Loucy (cell line): ENCODE measurements at regions not wholly inside any gene's neighbourhood (a gene's known extent, or its start where the extent isn't known, plus 50 kb on each side); places are given as distances from the start of the nearest gene placed in this dataset.
"Not testable (repeated sequence)": the region's sequence is repeated elsewhere in the genome, so short reads cannot be mapped to it uniquely, and the experiment has no call there.

ENCODE experiments used
- H2AFZ ChIP-seq: fragments of 200-600 bp; sonication (generic); 2 replicates; pipeline ENCODE4 v1.6.0; 2016; ENCODE audit warnings: antibody characterized with exemption, mild to moderate bottlenecking, low read length, moderate library complexity
- H3F3A ChIP-seq: fragments of 200-600 bp; 2 replicates; pipeline ENCODE4 v1.6.0; 2016; ENCODE audit warnings: antibody characterized with exemption, low read depth, mild to moderate bottlenecking
- H3K27me3 ChIP-seq: fragments of 200-600 bp; sonication (generic); 2 replicates; pipeline ENCODE4 v1.6.1; 2014; ENCODE audit warnings: low read length, mild to moderate bottlenecking; ENCODE audit not compliant: insufficient read depth, poor library complexity, severe bottlenecking
- H3K36me3 ChIP-seq: fragments of 200-600 bp; sonication (generic); 2 replicates; pipeline ENCODE4 v1.6.1; 2016; ENCODE audit warnings: low read length; ENCODE audit not compliant: insufficient read depth
- H3K4me1 ChIP-seq: fragments of 200-600 bp; sonication (generic); 2 replicates; pipeline ENCODE4 v1.5.1; 2014; ENCODE audit warnings: low read length, mild to moderate bottlenecking; ENCODE audit not compliant: insufficient read depth, poor library complexity, severe bottlenecking
- H3K4me2 ChIP-seq: fragments of 200-600 bp; sonication (generic); 2 replicates; pipeline ENCODE4 v1.6.0; 2014; ENCODE audit warnings: antibody characterized with exemption, low read length, low read depth, mild to moderate bottlenecking; ENCODE audit not compliant: poor library complexity, severe bottlenecking
- H3K4me3 ChIP-seq: fragments of 200-600 bp; sonication (generic); 2 replicates; pipeline ENCODE4 v1.5.1; 2014; ENCODE audit warnings: low read length, mild to moderate bottlenecking, mixed read lengths; ENCODE audit not compliant: poor library complexity, severe bottlenecking
- H3K79me2 ChIP-seq: fragments of 200-600 bp; sonication (generic); 2 replicates; pipeline ENCODE4 v1.6.1; 2014; ENCODE audit warnings: low read length; ENCODE audit not compliant: insufficient read depth
- H3K9ac ChIP-seq: fragments of 200-600 bp; sonication (generic); 2 replicates; pipeline ENCODE4 v1.6.0; 2014; ENCODE audit warnings: mild to moderate bottlenecking, low read depth, low read length, moderate library complexity; ENCODE audit not compliant: poor library complexity, severe bottlenecking
- H3K9me2 ChIP-seq: fragments of 200-600 bp; sonication (generic); replicated peaks from 2 replicates; pipeline ENCODE4 v1.6.1; 2016; ENCODE audit warnings: low read depth, low read length, mixed read lengths
- H3K9me3 ChIP-seq: fragments of 200-600 bp; sonication (generic); 2 replicates; pipeline ENCODE4 v1.6.1; 2014; ENCODE audit warnings: mild to moderate bottlenecking, antibody characterized with exemption, low read length, low read depth; ENCODE audit not compliant: insufficient read depth
- H4K20me1 ChIP-seq: fragments of 200-600 bp; sonication (generic); 2 replicates; pipeline ENCODE4 v1.6.0; 2014; ENCODE audit warnings: antibody characterized with exemption, low read length, mild to moderate bottlenecking; ENCODE audit not compliant: insufficient read depth, poor library complexity, severe bottlenecking
- CTCF ChIP-seq: fragments of 200-600 bp; sonication (generic); conservative IDR thresholded peaks from 2 replicates; pipeline ENCODE4 v1.5.1; 2014; ENCODE audit warnings: mild to moderate bottlenecking, antibody characterized with exemption, low read length
- EZH2phosphoT487 ChIP-seq: fragments of 200-600 bp; IDR thresholded peaks from 2 replicates; pipeline ENCODE4 v1.6.1; 2018; ENCODE audit warnings: antibody characterized with exemption, mild to moderate bottlenecking, moderate library complexity, borderline replicate concordance

- peaks cover 42% of the 10 kb centered on the region for H3K4me1 ChIP-seq
- no peaks in the 10 kb centered on the region for H3K36me3 ChIP-seq
- H3K9me3 ChIP-seq, result no peaks in the 10 kb centered on the region
- peaks cover 3% of the 10 kb centered on the region; the same call in 1 of the 2 replicates for H3F3A ChIP-seq
- TF ChIP-seq CTCF (no peak), EZH2phosphoT487 (no peak)
- H3K79me2 ChIP-seq, result no peaks in the 10 kb centered on the region
- no peaks in the 10 kb centered on the region for H3K9me2 ChIP-seq
- H3K4me3 ChIP-seq, result peak overlapping the region; percentile 2
- H3K9ac ChIP-seq, result peak overlapping the region; percentile 44
- H3K27me3 ChIP-seq, result no peaks in the 10 kb centered on the region
- no peaks in the 10 kb centered on the region for H4K20me1 ChIP-seq
- peak overlapping the region; percentile 56 for H2AFZ ChIP-seq
- H3K4me2 ChIP-seq, result peak overlapping the region; percentile 97
Measured at GRCh38 chr9:104993291-104993963, 65.5 kb upstream of the ABCA1 start.

DNA sequence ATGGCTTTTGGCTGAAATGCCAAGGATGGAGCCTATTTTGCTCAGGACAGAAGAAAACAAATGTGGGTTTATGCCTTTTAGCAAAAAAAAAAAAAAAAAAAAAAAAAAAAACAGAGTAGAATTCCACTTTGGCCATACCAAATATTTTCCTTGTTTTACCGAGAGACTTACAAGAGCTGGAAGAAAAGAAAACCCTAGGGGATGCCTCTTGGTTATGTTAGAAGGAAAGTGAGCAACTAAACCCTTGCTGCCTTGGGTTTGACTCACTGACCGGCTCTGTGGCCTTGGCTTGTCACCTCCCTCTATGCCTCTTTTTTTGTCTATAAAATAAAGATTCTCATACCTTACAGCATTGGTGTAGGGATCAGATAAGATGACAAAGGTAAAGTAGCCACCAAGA is 69.6 kb upstream of the ABCA1 start:
- H3K9ac ChIP-seq, result no peak overlapping the region
- H3K79me2 ChIP-seq, result no peaks in the 10 kb centered on the region
- no peaks in the 10 kb centered on the region for H3K9me2 ChIP-seq
- no peak overlapping the region for H2AFZ ChIP-seq
- H3K4me2 ChIP-seq, result no peak overlapping the region
- H3K27me3 ChIP-seq, result no peaks in the 10 kb centered on the region
- no peaks in the 10 kb centered on the region for H3K9me3 ChIP-seq
- no peak overlapping the region for H3K4me3 ChIP-seq
- TF ChIP-seq EZH2phosphoT487 (no peak), CTCF (no peak)
- no peaks in the 10 kb centered on the region for H4K20me1 ChIP-seq
- H3K36me3 ChIP-seq, result no peaks in the 10 kb centered on the region
- H3K4me1 ChIP-seq, result peaks cover 20% of the 10 kb centered on the region
- no peaks in the 10 kb centered on the region for H3F3A ChIP-seq

DNA sequence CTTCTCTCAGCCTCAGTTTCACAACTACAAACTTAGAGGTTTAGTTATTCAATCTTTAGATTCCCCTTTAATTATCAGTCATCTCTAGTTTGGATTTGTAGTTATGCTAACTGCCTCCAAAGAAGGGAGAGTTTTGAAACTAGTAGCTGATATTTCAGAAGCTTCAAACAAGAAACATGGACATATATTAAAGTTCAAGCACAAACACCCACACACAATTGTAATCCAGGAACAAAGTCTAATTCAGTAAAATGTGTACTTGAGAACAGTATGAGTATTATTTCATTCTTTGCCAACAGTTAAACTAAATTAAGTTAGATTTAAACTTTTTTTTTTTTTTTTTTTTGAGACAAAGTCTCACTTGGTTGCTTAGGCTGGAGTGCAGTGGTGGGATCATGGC is 71.2 kb upstream of the ABCA1 start:
- H3K4me2 ChIP-seq, result no peak overlapping the region
- H3K9me2 ChIP-seq, result no peaks in the 10 kb centered on the region
- no peak overlapping the region for H3K9ac ChIP-seq
- no peaks in the 10 kb centered on the region for H3K9me3 ChIP-seq
- H3K4me3 ChIP-seq, result no peak overlapping the region
- no peaks in the 10 kb centered on the region for H3K36me3 ChIP-seq
- H3F3A ChIP-seq, result no peaks in the 10 kb centered on the region
- no peaks in the 10 kb centered on the region for H3K27me3 ChIP-seq
- H3K4me1 ChIP-seq, result peaks cover 4% of the 10 kb centered on the region
- H2AFZ ChIP-seq, result no peak overlapping the region
- no peaks in the 10 kb centered on the region for H3K79me2 ChIP-seq
- H4K20me1 ChIP-seq, result no peaks in the 10 kb centered on the region
- TF ChIP-seq EZH2phosphoT487, result no peak
- no peak for TF ChIP-seq CTCF

DNA sequence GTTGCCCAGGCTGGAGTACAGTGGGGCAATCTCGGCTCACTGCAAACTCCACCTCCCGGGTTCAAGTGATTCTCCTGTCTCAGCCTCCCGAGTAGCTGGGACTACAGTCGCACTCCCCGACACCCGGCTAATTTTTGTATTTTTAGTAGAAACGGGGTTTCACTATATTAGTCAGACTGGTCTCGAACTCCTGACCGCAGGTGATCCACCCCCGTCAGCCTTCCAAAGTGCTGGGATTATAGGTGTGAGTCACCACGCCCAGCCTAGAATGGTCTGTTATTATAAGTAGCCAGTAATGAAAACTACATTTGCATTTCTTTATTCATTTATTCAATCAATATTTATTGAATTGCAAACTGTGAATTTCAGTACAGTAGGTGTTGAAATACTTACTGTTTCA is 72.6 kb upstream of the ABCA1 start:
- H3K79me2 ChIP-seq, result not testable (repeated sequence)

More for the DNA sequence above, 72.6 kb upstream of the ABCA1 start:
- H2AFZ ChIP-seq, H3K9me3 ChIP-seq, H3F3A ChIP-seq, H3K36me3 ChIP-seq, H3K4me3 ChIP-seq, H3K9me2 ChIP-seq, H3K4me2 ChIP-seq, H3K27me3 ChIP-seq, H4K20me1 ChIP-seq, H3K4me1 ChIP-seq, H3K9ac ChIP-seq: not testable (repeated sequence)
